Activated CD4-positive, alpha-beta memory T cell treated with anti-CD3 and anti-CD28 coated beads, Interleukin-2, amount 10 ng/mL, durations not matched to agents 7 days and 5 days (primary cell): ENCODE measurements at regions not wholly inside any gene's neighbourhood (a gene's known extent, or its start where the extent isn't known, plus 50 kb on each side); places are given as distances from the start of the nearest gene placed in this dataset.

Experiments used
- CTCF ChIA-PET: fragments of 350-600 bp; sonication (Branson Sonifier 250); formaldehyde crosslinking; loops from one replicate; lab custom pipeline; 2021; ENCODE audit warnings: antibody characterized with exemption, inconsistent platforms; lab: Charles Lee
- POLR2A ChIA-PET: fragments of 350-600 bp; sonication (Branson Sonifier 250); formaldehyde crosslinking; loops from one replicate; lab custom pipeline; 2021; ENCODE audit warnings: antibody characterized with exemption; lab: Charles Lee
- DNase-seq: peaks from one replicate; pipeline ENCODE4 v3.0.0-alpha.2; 2020
- H3K27ac Mint-ChIP-seq: one replicate; pipeline ENCODE4 v1.8.0; 2021; ENCODE audit warnings: mild to moderate bottlenecking, mixed read lengths
- H3K27me3 Mint-ChIP-seq: one replicate; pipeline ENCODE4 v1.8.0; 2021; ENCODE audit warnings: mixed read lengths
- H3K36me3 Mint-ChIP-seq: one replicate; pipeline ENCODE4 v1.8.0; 2021; ENCODE audit warnings: low read depth, mixed read lengths
- H3K4me1 Mint-ChIP-seq: one replicate; pipeline ENCODE4 v1.8.0; 2021; ENCODE audit warnings: mixed read lengths
- H3K4me3 Mint-ChIP-seq: one replicate; pipeline ENCODE4 v1.8.0; 2021; ENCODE audit warnings: mild to moderate bottlenecking, mixed read lengths
- H3K9me3 Mint-ChIP-seq: one replicate; pipeline ENCODE4 v1.8.0; 2021; ENCODE audit warnings: mixed read lengths

DNA sequence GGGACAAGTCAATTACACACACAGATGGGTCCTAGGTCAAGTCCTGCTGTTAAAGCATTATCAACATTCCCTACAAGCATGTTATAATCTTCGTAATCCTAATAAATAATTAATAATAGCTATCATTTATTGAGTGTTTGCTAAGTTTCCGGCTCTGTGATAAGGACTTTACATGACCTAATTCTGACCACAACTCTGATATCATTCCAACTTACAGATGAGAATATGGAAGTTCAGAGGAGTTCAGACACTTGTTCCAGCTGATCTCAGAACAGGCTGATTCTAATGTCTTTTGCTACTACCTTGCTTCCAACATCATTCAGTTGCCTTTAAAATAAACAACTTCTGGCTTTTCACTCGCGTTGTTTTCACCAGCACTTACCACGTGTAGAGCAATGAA, 770.1 kb upstream of the CXADR start:
- Mint-ChIP-seq H3K27ac (no peak overlapping the region), H3K36me3 (no peaks in the 10 kb centered on the region), H3K27me3 (no peaks in the 10 kb centered on the region), H3K9me3 (peaks cover 22% of the 10 kb centered on the region), H3K4me1 (no peaks in the 10 kb centered on the region), H3K4me3 (no peak overlapping the region)
- ChIA-PET POLR2A (no interaction called here), CTCF (no interaction called here)
- DNase-seq: no peak

GRCh38 chr21:16743317-16743716, 769.5 kb upstream of the CXADR start:
- H3K27ac Mint-ChIP-seq: no peak overlapping the region
- no peaks in the 10 kb centered on the region for H3K4me1 Mint-ChIP-seq
- DNase-seq: no peak
- peaks cover 21% of the 10 kb centered on the region for H3K9me3 Mint-ChIP-seq
- H3K4me3 Mint-ChIP-seq: no peak overlapping the region
- ChIA-PET CTCF (no interaction called here), POLR2A (no interaction called here)
- H3K36me3 Mint-ChIP-seq: no peaks in the 10 kb centered on the region
- no peaks in the 10 kb centered on the region for H3K27me3 Mint-ChIP-seq

DNA sequence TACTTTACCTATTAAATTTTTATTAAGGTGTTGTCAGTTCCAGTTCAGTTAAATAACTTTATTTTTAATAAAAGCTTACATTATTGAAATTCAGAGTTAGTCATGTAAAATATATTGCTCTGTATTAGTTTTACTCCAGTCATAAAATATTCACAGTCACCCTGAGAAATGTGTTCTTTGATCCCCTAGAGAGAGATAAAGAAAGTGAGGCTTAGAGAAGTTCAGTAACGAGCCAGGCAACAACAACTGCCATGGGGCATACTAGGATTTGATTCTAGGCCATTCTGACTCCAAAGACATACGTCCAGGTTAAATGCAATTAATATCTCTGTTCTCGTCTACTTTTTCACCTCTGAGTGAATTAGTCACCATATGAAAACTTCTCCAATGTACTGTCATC, 761.9 kb upstream of the CXADR start:
- H3K36me3 Mint-ChIP-seq: no peaks in the 10 kb centered on the region

DNA sequence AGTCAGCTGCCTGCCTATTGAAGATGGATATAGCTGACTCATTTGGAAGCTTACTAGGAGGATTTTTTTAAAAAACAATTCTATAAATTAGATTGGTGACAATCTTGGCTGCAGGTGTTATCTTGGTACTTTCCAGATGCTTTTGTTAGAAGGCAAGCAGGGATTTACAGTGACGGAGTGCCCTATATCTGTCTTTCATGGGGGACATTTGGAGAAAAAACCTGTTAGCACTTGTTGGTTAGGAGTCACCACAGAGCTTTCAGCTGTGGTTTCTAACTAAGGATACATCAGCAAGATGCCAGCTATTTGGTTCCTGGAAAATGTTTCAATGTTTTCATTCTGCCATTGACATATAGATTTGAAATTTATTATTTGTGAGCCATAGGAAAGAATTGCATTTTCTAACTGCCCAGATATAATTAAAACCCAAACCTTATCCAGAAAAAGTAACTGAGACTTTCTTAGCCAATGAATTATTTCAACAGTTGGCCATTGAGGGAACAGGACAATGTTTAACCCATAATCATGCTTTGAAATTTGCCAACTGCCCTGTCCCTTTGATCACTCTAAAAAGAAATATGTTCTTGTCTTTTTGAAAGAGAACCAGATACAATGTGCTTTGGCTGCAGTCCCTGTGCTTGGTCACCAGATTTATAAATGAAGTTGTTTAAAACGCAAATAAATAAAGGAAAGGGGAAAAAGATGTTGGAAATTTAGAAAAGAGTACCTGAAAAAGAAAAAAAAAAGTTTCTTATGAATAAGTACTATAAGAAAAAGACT, 761.0 kb upstream of the CXADR start:
- no peak for DNase-seq
- H3K4me1 Mint-ChIP-seq: no peaks in the 10 kb centered on the region
- POLR2A ChIA-PET: no interaction called here
- H3K4me3 Mint-ChIP-seq: no peak overlapping the region
- H3K9me3 Mint-ChIP-seq: peaks cover 16% of the 10 kb centered on the region
- no peaks in the 10 kb centered on the region for H3K36me3 Mint-ChIP-seq
- no peak overlapping the region for H3K27ac Mint-ChIP-seq
- no peaks in the 10 kb centered on the region for H3K27me3 Mint-ChIP-seq
- CTCF ChIA-PET: no interaction called here

More for the DNA sequence above, 761.9 kb upstream of the CXADR start:
- Mint-ChIP-seq H3K4me1 (no peaks in the 10 kb centered on the region), H3K27ac (no peak overlapping the region), H3K27me3 (no peaks in the 10 kb centered on the region), H3K4me3 (no peak overlapping the region), H3K9me3 (peaks cover 12% of the 10 kb centered on the region)
- DNase-seq: no peak
- POLR2A ChIA-PET: no interaction called here
- CTCF ChIA-PET: no interaction called here

- no peaks in the 10 kb centered on the region for H3K4me1 Mint-ChIP-seq
- H3K27ac Mint-ChIP-seq: no peak overlapping the region
- CTCF ChIA-PET: no interaction called here
- peaks cover 16% of the 10 kb centered on the region for H3K9me3 Mint-ChIP-seq
- no peak overlapping the region for H3K4me3 Mint-ChIP-seq
- no peaks in the 10 kb centered on the region for H3K36me3 Mint-ChIP-seq
- POLR2A ChIA-PET: no interaction called here
- DNase-seq: no peak
- H3K27me3 Mint-ChIP-seq: no peaks in the 10 kb centered on the region
Observed at GRCh38 chr21:16752475-16752857, 760.4 kb upstream of the CXADR start.

- Mint-ChIP-seq H3K9me3 (peaks cover 16% of the 10 kb centered on the region), H3K36me3 (no peaks in the 10 kb centered on the region), H3K27me3 (no peaks in the 10 kb centered on the region), H3K4me1 (no peaks in the 10 kb centered on the region), H3K27ac (no peak overlapping the region), H3K4me3 (no peak overlapping the region)
- POLR2A ChIA-PET: no interaction called here
- DNase-seq: no peak
- CTCF ChIA-PET: no interaction called here
Observed at GRCh38 chr21:16755061-16755460, 757.8 kb upstream of the CXADR start.

- Mint-ChIP-seq H3K27me3 (no peaks in the 10 kb centered on the region), H3K4me1 (no peaks in the 10 kb centered on the region), H3K9me3 (peaks cover 10% of the 10 kb centered on the region), H3K4me3 (no peak overlapping the region), H3K27ac (no peak overlapping the region), H3K36me3 (no peaks in the 10 kb centered on the region)
- no peak for DNase-seq
- POLR2A ChIA-PET: no interaction called here
- CTCF ChIA-PET: no interaction called here
Observed at GRCh38 chr21:16767201-16767600, 745.6 kb upstream of the CXADR start.

GRCh38 chr21:16768096-16768495, 744.7 kb upstream of the CXADR start:
- CTCF ChIA-PET: no interaction called here
- Mint-ChIP-seq H3K36me3 (no peaks in the 10 kb centered on the region), H3K4me1 (no peaks in the 10 kb centered on the region), H3K27me3 (no peaks in the 10 kb centered on the region), H3K9me3 (peaks cover 16% of the 10 kb centered on the region), H3K4me3 (no peak overlapping the region), H3K27ac (no peak overlapping the region)
- no peak for DNase-seq
- POLR2A ChIA-PET: no interaction called here

DNA sequence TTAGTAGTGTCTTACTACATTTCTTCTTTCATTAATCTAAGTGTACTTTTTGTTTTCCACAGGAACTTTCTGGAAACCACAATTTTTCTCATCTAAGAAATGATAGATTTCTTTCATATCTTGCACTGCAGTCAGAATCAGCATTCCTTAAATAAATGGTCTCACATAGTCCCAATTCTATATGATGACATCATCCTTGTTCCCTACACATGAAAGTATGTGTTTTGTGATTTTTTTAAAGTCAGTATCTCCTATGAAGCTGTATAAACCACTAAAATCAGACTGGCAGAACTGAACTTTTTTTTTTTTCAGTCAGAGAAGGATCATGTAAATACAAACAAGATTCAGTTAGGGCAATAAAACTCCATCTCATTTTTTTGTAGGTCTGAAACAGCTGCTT, 742.6 kb upstream of the CXADR start:
- no peak for DNase-seq
- no peaks in the 10 kb centered on the region for H3K27me3 Mint-ChIP-seq
- no peak overlapping the region for H3K4me3 Mint-ChIP-seq
- ChIA-PET POLR2A (no interaction called here), CTCF (no interaction called here)
- no peaks in the 10 kb centered on the region for H3K36me3 Mint-ChIP-seq
- peaks cover 16% of the 10 kb centered on the region for H3K9me3 Mint-ChIP-seq
- no peaks in the 10 kb centered on the region for H3K4me1 Mint-ChIP-seq
- H3K27ac Mint-ChIP-seq: no peak overlapping the region

GRCh38 chr21:16773206-16773605, 739.6 kb upstream of the CXADR start:
- ChIA-PET CTCF (no interaction called here), POLR2A (no interaction called here)
- Mint-ChIP-seq H3K27ac (no peak overlapping the region), H3K9me3 (peaks cover 18% of the 10 kb centered on the region), H3K4me1 (no peaks in the 10 kb centered on the region), H3K4me3 (no peak overlapping the region), H3K27me3 (no peaks in the 10 kb centered on the region), H3K36me3 (no peaks in the 10 kb centered on the region)
- no peak for DNase-seq

DNA sequence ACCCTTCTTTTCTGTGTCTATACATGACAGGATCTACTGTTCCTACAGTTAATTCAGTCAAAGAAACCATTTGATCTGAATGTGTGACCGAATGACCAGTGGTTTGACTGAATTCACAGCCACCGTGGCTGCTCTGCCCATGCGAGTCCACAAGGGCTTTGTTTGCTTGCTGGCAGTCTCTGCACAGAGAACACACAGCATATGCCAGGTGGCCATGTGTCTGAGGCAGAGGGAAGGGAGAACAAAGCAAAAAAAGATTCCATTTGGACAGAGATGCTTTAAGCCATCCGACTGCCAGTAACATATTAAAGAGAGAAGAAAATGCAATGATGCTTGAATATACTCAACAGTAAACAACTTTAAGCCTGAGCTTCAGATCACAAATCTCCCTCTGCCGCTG, 737.8 kb upstream of the CXADR start:
- ChIA-PET POLR2A (no interaction called here), CTCF (no interaction called here)
- Mint-ChIP-seq H3K9me3 (peaks cover 20% of the 10 kb centered on the region), H3K4me3 (no peak overlapping the region), H3K27ac (no peak overlapping the region), H3K27me3 (no peaks in the 10 kb centered on the region), H3K36me3 (no peaks in the 10 kb centered on the region), H3K4me1 (no peaks in the 10 kb centered on the region)
- DNase-seq: no peak

DNA sequence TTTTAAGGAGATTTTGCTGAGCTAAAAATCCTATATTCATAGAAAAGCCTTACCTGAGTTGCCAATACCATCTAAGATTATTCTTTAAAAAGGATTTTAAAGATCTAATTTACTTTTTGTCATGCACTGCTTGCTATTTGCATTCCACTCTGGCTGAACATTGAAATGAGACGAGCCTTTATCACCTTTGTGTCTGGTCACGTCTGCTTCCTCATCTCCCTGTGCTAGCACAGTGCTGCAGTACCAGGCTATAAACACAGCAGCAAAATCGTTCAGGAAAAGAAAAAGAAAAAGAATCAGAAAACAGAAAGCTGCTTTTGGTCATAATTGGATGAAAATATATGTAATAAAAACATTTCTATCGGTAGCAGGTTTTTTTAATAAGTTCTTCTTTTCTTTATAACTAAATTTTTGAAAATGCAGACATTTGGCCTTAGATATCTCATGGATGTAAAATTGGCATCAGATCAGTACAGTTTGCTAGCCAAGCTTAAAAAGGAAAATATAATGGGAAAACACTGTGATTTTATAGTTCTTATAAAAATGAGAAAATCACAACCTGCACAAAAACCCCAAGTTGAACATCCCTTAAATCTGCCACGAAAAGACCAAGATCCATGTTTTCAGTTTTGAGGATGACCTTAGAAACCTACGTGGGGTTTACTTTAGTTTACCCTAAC, 735.7 kb upstream of the CXADR start:
- no peaks in the 10 kb centered on the region for H3K4me1 Mint-ChIP-seq
- H3K4me3 Mint-ChIP-seq: no peak overlapping the region
- no peak overlapping the region for H3K27ac Mint-ChIP-seq
- ChIA-PET POLR2A (no interaction called here), CTCF (no interaction called here)
- H3K27me3 Mint-ChIP-seq: no peaks in the 10 kb centered on the region
- peaks cover 24% of the 10 kb centered on the region for H3K9me3 Mint-ChIP-seq
- no peaks in the 10 kb centered on the region for H3K36me3 Mint-ChIP-seq
- no peak for DNase-seq

DNA sequence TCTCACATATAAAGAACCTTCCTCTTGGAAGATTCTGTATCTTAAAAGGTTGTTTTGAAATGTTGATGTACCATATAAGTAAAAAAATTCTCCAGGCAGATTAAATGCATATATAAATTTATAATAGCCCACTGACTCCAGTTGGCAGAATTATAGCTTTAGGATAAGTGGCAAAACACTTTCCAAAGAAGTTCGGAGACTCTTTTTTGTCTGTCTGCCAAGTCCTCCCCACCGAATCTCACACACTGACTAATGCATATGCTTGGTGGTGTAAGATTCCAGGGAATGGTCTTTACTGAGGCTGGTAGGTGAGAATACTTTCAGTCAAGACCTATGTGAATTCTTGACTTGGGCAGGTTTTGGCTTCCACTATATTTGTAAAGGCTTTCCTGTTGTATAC, 724.3 kb upstream of the CXADR start:
- Mint-ChIP-seq H3K27ac (no peak overlapping the region), H3K4me1 (no peaks in the 10 kb centered on the region), H3K27me3 (no peaks in the 10 kb centered on the region), H3K9me3 (peaks cover 21% of the 10 kb centered on the region), H3K36me3 (no peaks in the 10 kb centered on the region), H3K4me3 (no peak overlapping the region)
- CTCF ChIA-PET: no interaction called here
- POLR2A ChIA-PET: no interaction called here
- no peak for DNase-seq

- H3K36me3 Mint-ChIP-seq: no peaks in the 10 kb centered on the region
- no peak overlapping the region for H3K27ac Mint-ChIP-seq
- DNase-seq: no peak
- H3K9me3 Mint-ChIP-seq: peaks cover 17% of the 10 kb centered on the region
- H3K4me1 Mint-ChIP-seq: no peaks in the 10 kb centered on the region
- ChIA-PET POLR2A (no interaction called here), CTCF (no interaction called here)
- H3K4me3 Mint-ChIP-seq: no peak overlapping the region
- H3K27me3 Mint-ChIP-seq: no peaks in the 10 kb centered on the region
Observed at GRCh38 chr21:16789636-16790035, 723.2 kb upstream of the CXADR start.
